Testis (tissue), 2 donors: ENCODE measurements at regions not wholly inside any gene's neighbourhood (a gene's known extent, or its start where the extent isn't known, plus 50 kb on each side); places are given as distances from the start of the nearest gene placed in this dataset.
A peak's percentile ranks its signal among the peaks of the same experiment; 100 is the strongest.

Experiments
- DNase-seq: peaks from one replicate; pipeline ENCODE4 v3.0.0-alpha.2; 2019
- H3K27ac ChIP-seq, 2 donors: fragments of 200-600 bp; sonication (generic); one replicate each; pipeline ENCODE4 v1.5.1; 2019
- H3K27me3 ChIP-seq: fragments of 200-600 bp; sonication (generic); one replicate; pipeline ENCODE4 v1.5.1; 2019
- H3K36me3 ChIP-seq: fragments of 200-600 bp; sonication (generic); one replicate; pipeline ENCODE4 v1.5.1; 2017; ENCODE audit warnings: low read depth; ENCODE audit errors: missing control alignments
- H3K4me1 ChIP-seq: fragments of 200-600 bp; sonication (generic); one replicate; pipeline ENCODE4 v1.5.1; 2019
- H3K4me3 ChIP-seq, 2 donors: fragments of 200-600 bp; sonication (generic); one replicate each; pipeline ENCODE4 v1.5.1; 2017 to 2019
- H3K9me3 ChIP-seq: fragments of 200-600 bp; sonication (generic); one replicate; pipeline ENCODE4 v1.5.1; 2017
- POLR2A ChIP-seq: fragments of 450-650 bp; IDR thresholded peaks from one replicate; pipeline ENCODE4 v1.6.1; 2017; ENCODE audit warnings: antibody characterized with exemption, mild to moderate bottlenecking, moderate library complexity
- WGBS, 2 donors: methylation state at CpG; one replicate each; pipeline ENCODE4 v1.1.5; 2018; 5-methylcytosine and 5-hydroxymethylcytosine counted together
- intact Hi-C: fragments of 100-400 bp; cut with DNase I; formaldehyde crosslinking; loops from one replicate; pipeline ENCODE4 v1.15.1; 2023; ENCODE audit warnings: low total_unique reads
- TF ChIP-seq, protein P1 (sequence below), 3 experiments: fragments of 450-650 bp in 2 of 3; fragments of 200-600 bp in 1 of 3; sonication (generic) in 1 of 3; IDR thresholded peaks; one replicate each; pipeline ENCODE4 v1.5.1; 2016 to 2019; ENCODE audit warnings: antibody characterized with exemption in 3 of 3, mild to moderate bottlenecking in 2 of 3, moderate library complexity in 1 of 3

DNA sequence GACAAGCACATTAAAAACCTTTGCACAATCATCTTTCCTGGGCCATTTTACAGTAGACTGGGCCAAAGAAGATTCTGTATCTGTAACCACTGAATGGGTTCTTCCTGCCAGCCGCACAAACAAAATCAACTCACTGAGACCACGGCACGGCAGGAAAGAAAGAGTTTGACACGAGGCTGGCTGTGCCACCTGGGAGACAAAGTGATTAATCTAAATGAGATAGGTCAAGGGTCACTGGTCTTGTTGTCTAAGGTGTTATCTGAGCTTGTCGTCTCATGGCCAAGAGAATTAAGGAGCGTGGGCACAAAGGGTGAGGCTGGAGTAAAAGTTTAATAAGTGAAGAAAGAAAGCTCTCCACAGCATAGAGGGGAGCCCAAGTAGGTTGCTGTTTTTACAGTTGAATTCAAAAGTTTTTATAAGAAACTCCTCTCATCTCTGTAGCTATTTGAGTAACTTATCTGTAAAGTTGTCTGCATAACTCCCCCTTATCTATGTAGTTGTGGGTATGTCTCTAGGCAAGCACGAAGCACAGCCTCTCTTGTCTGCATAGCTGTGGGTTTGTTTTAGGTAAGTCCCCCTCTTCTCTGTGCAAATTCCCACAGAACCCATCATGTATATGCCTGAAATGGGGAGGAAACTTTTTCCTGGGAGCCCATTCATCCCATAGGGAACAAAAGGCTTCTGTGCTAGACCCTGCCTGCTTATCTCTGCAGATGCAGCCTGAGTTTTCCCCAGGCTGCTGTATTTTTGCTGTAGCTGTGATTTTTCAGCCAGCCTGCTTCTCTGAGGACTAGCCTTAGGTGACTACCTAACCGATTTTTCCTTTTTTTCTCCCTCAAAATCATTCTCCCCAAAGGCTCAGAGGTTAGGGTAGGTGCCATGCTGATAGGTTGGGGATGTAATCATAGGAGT is 1314.6 kb upstream of the TMEM132C start:
- peak; percentile 48 for DNase-seq
- intact Hi-C loops = no loop called here
- WGBS, 2 donors = 33 to 47% methylated on average over 8 of the region's 8 CpGs
- no peaks in the 10 kb centered on the region for H3K36me3 ChIP-seq
- no peaks in the 10 kb centered on the region for H3K27me3 ChIP-seq
- peak overlapping the region; percentile 39 to 56 for H3K27ac ChIP-seq
- H3K4me1 ChIP-seq = peaks cover 9% of the 10 kb centered on the region
- H3K9me3 ChIP-seq = no peaks in the 10 kb centered on the region
- H3K4me3 ChIP-seq = no peak overlapping the region
- TF ChIP-seq POLR2A = no peak
- TF ChIP-seq, protein P1, sequence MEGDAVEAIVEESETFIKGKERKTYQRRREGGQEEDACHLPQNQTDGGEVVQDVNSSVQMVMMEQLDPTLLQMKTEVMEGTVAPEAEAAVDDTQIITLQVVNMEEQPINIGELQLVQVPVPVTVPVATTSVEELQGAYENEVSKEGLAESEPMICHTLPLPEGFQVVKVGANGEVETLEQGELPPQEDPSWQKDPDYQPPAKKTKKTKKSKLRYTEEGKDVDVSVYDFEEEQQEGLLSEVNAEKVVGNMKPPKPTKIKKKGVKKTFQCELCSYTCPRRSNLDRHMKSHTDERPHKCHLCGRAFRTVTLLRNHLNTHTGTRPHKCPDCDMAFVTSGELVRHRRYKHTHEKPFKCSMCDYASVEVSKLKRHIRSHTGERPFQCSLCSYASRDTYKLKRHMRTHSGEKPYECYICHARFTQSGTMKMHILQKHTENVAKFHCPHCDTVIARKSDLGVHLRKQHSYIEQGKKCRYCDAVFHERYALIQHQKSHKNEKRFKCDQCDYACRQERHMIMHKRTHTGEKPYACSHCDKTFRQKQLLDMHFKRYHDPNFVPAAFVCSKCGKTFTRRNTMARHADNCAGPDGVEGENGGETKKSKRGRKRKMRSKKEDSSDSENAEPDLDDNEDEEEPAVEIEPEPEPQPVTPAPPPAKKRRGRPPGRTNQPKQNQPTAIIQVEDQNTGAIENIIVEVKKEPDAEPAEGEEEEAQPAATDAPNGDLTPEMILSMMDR (IDR thresholded peaks at IDR 0.05) = no peak

DNA sequence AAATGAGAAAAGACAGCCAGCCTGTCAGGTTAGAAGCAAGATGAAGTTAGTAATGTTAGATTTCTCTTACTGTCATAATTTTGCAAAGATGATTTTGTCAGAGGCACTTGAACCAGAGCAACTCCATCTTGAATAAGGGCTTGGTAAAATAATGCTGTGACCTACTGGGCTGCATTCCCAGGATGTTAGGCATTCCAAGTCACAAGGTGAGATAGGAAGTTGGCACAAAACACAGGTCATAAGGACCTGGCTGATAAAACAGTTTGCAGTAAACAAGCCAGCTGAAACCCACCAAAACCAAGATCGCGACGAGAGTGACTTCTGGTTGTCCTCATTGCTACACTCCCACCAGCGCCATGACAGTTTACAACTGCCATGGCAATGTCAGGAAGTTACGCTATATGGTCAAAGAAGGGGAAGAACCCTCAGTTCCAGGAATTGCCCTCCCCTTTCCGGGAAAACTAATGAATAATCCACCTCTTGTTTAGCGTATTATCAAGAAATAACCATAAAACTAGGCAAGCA is 1313.5 kb upstream of the TMEM132C start:
- Histone ChIP-seq H3K27ac (peak overlapping the region; percentile 28 to 35), H3K4me3 (no peak overlapping the region), H3K36me3 (no peaks in the 10 kb centered on the region), H3K27me3 (no peaks in the 10 kb centered on the region), H3K4me1 (peaks cover 9% of the 10 kb centered on the region), H3K9me3 (no peaks in the 10 kb centered on the region)
- 79 to 85% methylated on average over 7 of the region's 7 CpGs for WGBS, 2 donors
- no peak for TF ChIP-seq POLR2A
- TF ChIP-seq, protein P1 (IDR thresholded peaks at IDR 0.05) = no peak
- intact Hi-C loops = no loop called here
- no peak for DNase-seq

DNA sequence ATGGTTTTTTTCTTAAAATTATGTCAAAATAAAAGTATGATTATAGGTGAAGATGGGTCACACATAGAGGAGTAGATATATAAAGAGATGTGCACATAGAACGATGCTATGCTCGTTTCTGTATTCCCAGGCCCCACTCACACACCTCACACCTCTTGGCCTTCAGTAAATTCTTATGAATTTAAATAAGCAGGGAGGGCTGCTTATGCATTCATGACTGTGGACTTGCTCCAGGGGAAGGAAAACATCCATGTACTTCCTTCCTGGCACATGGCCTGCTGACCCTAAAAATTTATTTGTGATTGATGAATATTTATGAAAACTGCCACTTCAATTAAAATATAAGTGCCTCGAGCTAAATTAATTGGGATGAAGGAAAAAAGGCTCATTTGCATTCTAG is 1306.7 kb upstream of the TMEM132C start:
- H3K9me3 ChIP-seq = no peaks in the 10 kb centered on the region
- H3K27ac ChIP-seq = no peak overlapping the region
- no peaks in the 10 kb centered on the region for H3K4me1 ChIP-seq
- no peak overlapping the region for H3K4me3 ChIP-seq
- TF ChIP-seq POLR2A = no peak
- TF ChIP-seq, protein P1 (IDR thresholded peaks at IDR 0.05) = no peak
- no peaks in the 10 kb centered on the region for H3K27me3 ChIP-seq
- H3K36me3 ChIP-seq = no peaks in the 10 kb centered on the region
- intact Hi-C loops = no loop called here
- DNase-seq = no peak
- 68 to 75% methylated on average over 3 of the region's 3 CpGs for WGBS, 2 donors

DNA sequence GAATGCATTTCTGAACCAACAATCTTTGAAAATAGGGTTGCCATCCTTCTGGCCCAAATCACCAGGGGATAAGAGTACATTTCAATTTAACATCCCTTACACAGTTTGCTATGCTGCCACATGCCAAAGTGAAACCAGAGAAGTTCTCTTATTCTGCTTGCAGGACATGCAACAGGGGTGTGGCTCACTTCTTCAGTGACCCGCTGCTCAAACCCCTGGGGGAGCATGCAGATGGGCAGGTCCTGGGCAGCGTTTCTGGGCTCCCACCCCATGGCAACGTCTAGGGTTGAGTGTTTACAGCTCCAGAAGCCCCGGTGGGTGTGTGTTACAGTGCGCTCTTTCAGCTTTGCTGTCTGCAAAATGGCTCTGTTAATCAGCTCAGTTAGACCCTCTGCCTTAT is 1306.3 kb upstream of the TMEM132C start:
- no peaks in the 10 kb centered on the region for H3K4me1 ChIP-seq
- H3K9me3 ChIP-seq = no peaks in the 10 kb centered on the region
- intact Hi-C loops = no loop called here
- H3K27me3 ChIP-seq = no peaks in the 10 kb centered on the region
- 75 to 81% methylated on average over 5 of the region's 5 CpGs for WGBS, 2 donors
- no peak overlapping the region for H3K27ac ChIP-seq
- TF ChIP-seq, protein P1 (IDR thresholded peaks at IDR 0.05) = no peak
- no peak for TF ChIP-seq POLR2A
- no peak for DNase-seq
- no peaks in the 10 kb centered on the region for H3K36me3 ChIP-seq
- no peak overlapping the region for H3K4me3 ChIP-seq
